VCaP (cell line): ENCODE measurements at regions not wholly inside any gene's neighbourhood (a gene's known extent, or its start where the extent isn't known, plus 50 kb on each side); places are given as distances from the start of the nearest gene placed in this dataset.
"Not testable (repeated sequence)": the region's sequence is repeated elsewhere in the genome, so short reads cannot be mapped to it uniquely, and the experiment has no call there.

Experiments
- H3K27ac ChIP-seq: fragments of 450-650 bp; 2 replicates; pipeline ENCODE4 v1.5.1; 2017
- CTCF ChIP-seq: fragments of 450-650 bp; conservative IDR thresholded peaks from 2 replicates; pipeline ENCODE4 v1.5.1; 2017; ENCODE audit warnings: mild to moderate bottlenecking, moderate library complexity

DNA sequence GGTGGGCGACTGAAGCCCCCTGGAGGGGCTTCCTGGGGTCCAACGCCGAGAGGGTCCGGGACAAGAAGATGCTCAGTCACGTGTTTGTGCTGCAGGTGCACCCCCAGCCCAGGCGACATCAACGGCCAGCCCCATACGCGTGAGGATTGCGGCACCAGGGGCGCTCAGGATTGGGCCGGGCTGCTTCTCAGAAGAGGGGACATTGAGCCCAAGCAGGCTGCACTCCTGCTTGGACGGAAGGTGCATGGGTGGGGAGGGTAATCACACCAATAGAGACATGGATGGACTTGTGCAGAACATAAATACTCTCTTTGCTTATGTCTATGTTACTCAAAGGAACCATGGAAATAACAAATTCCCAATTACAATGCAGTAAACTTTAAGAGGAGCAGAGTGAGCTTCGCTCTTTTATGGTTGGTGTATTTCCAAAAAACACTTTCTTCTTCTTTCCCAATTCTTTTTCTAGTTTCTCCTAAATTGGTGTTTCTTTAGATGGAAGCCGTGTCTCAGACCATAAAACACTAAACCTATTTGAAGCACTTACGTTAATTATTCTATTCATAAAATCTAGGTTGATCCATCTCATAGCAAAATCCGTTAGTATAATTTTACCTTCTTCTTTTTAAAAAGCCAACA is 182.7 kb downstream of the GOLGA6L6 start:
- H3K27ac ChIP-seq, result no peak overlapping the region
- no peak for TF ChIP-seq CTCF

GRCh38 chr15:20358066-20358778 is 183.4 kb downstream of the GOLGA6L6 start:
- TF ChIP-seq CTCF, result no peak
- no peak overlapping the region for H3K27ac ChIP-seq

GRCh38 chr15:20357481-20358065 is 184.0 kb downstream of the GOLGA6L6 start:
- no peak for TF ChIP-seq CTCF
- no peak overlapping the region for H3K27ac ChIP-seq

DNA sequence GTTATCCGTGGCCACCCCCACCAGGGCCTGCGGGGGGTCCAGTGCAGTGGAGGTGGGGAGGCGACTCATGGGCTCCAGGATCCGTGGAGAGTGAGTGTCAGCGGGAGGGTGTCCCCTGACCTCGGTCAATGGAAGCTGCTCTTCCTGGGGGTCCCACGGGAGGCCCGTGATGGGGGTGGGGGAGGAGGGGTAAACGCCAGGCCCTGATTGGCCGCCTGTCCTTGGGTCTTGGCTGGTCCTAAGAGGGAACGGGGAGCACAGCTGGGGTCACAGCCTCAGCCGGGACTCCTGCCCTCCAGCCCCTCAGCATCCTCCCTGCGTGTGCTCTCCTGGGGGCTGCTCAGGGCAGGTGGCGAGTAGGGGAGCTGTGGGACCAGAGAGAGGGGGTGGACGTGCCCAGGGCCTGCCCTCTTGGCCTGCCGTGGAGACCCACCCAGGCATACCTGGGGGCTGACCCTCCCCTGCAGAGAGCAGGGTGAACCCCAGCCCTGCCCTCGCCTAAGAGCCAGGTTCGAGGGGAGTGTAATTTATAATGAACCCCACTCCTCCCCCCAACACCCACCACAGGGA is 184.6 kb downstream of the GOLGA6L6 start:
- TF ChIP-seq CTCF, result no peak
- H3K27ac ChIP-seq, result peak overlapping the region; percentile 54; the same call in 1 of the 2 replicates

- H3K27ac ChIP-seq, result peak overlapping the region; percentile 54; the same call in 1 of the 2 replicates
- TF ChIP-seq CTCF, result peak; percentile 82
Observed at GRCh38 chr15:20356444-20356910, 185.1 kb downstream of the GOLGA6L6 start.

GRCh38 chr15:20355256-20355868 is 186.2 kb downstream of the GOLGA6L6 start:
- no peak for TF ChIP-seq CTCF

GRCh38 chr15:20354884-20355223 is 186.7 kb downstream of the GOLGA6L6 start:
- H3K27ac ChIP-seq, result not testable (repeated sequence)

More at GRCh38 chr15:20355256-20355868, 186.2 kb downstream of the GOLGA6L6 start:
- no peak overlapping the region for H3K27ac ChIP-seq
